ENCODE measurements at regions not wholly inside any gene's neighbourhood (a gene's known extent, or its start where the extent isn't known, plus 50 kb on each side); places are given as distances from the start of the nearest gene placed in this dataset.
"Not testable (repeated sequence)": the region's sequence is repeated elsewhere in the genome, so short reads cannot be mapped to it uniquely, and the experiment has no call there.

- TF ChIP-seq ZNF391 (tag by site-specific recombination; IDR thresholded peaks at IDR 0.05; ENCODE audit: borderline replicate concordance, low read depth) (0 out of 2 replicates have a peak, but pooled peaks have one; percentile 16), ZNF335 (tag by site-specific recombination; conservative IDR thresholded peaks at IDR 0.05) (peak; percentile 66), ZNF529 (tag by site-specific recombination; IDR thresholded peaks at IDR 0.05; ENCODE audit: insufficient replicate concordance) (no peak), ZNF416 (tag by site-specific recombination; IDR thresholded peaks at IDR 0.05) (no peak), ZBTB49 (tag by site-specific recombination; IDR thresholded peaks at IDR 0.05; ENCODE audit: low read depth) (no peak)
These were observed 53.2 kb upstream of the CFAP126 start (continued) for GRCh38 chr1:161420763-161421455.

- POLR2A ChIA-PET; H3K4me1 ChIP-seq (ENCODE audit: control insufficient read depth, insufficient read depth, low read length); CTCF ChIA-PET; H3K36me3 ChIP-seq (ENCODE audit: control insufficient read depth in 2 of 2, insufficient read depth in 1 of 2, low read length in 2 of 2); H3K27ac ChIP-seq (ENCODE audit: extremely low read depth, low read depth, low read length); H3K9me3 ChIP-seq (ENCODE audit: control insufficient read depth, insufficient read depth, low read depth, low read length); H3K4me3 ChIP-seq (ENCODE audit: low read depth, low read length): not testable (repeated sequence)
- TF ChIP-seq ZNF394 (tag by site-specific recombination; IDR thresholded peaks at IDR 0.05; ENCODE audit: borderline replicate concordance) = peak; percentile 47; the same call in 1 of the 2 replicates
These were observed 49.9 kb upstream of the CFAP126 start for GRCh38 chr1:161417536-161417935.

All from HEK293 (cell line).